ENCODE measurements at regions not wholly inside any gene's neighbourhood (a gene's known extent, or its start where the extent isn't known, plus 50 kb on each side); places are given as distances from the start of the nearest gene placed in this dataset.

DNA sequence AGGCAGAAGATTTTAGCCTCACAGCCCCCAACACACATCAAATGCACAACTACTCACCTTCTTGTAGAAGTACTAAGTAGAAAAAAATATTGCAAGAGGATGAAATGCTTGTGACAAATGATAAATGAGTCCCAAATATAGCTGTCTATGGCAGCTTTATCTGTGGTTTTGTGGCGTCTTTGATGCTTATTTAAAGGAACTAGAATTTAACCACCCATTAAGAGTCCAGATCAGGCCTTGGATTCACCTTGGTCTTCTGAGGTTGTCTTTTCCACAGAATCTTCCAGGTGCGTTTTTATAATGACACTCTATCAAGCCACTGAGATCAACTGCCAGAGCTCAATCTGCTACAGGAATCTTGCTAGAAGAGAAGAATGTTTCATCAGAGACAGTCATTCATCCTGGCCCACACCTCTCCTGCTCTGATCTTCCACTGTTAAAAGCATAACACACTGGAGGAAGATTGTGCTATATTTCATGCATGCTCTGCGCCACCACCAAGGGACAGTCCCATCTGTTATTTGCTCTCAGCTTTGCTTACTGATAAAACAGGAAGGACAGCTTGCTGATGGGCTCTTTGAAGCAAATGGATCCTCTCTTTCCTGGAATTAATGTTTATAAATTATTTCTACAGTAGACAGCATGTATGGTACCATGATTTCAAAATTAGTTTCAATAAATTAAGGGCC is 144.1 kb downstream of the SLC7A11 start:
- TF ChIP-seq TCF7L2 (IDR thresholded peaks at IDR 0.05; ENCODE audit: low read depth, low read length), result no peak
- TF ChIP-seq REST (IDR thresholded peaks at IDR 0.05; ENCODE audit: insufficient read depth in 1 of 2, low read depth in 2 of 2, low read length in 1 of 2), result no peak
- TF ChIP-seq SIN3A (IDR thresholded peaks at IDR 0.05; ENCODE audit: borderline replicate concordance, insufficient read depth, low read depth, low read length), result no peak
- no peak for TF ChIP-seq CTCF (IDR thresholded peaks at IDR 0.05)
- no peak for TF ChIP-seq POLR2AphosphoS5 (IDR thresholded peaks at IDR 0.05; ENCODE audit: low read depth, low read length)
- no peak overlapping the region for H3K27ac ChIP-seq (ENCODE audit: low read length)
- H3K4me1 ChIP-seq (ENCODE audit: control insufficient read depth, insufficient read depth, low read length), result no peaks in the 10 kb centered on the region
- no TSS peak for BruUV-seq (replicated peaks)
- no peaks in the 10 kb centered on the region for H3K36me3 ChIP-seq (ENCODE audit: control insufficient read depth, insufficient read depth, low read length)
- H3K9me3 ChIP-seq (ENCODE audit: control insufficient read depth, insufficient read depth, low read depth, low read length), result no peaks in the 10 kb centered on the region
- DNase-seq (ENCODE audit: low read depth, low spot score) (no peak), ATAC-seq (no peak)
- in situ Hi-C loops (cut with HindIII; ENCODE audit: low pct_unique_long_range_greater_than_20kb, low sequenced_read_pairs), result no loop called here
- POLR2A ChIA-PET, result no interaction called here
- no peak overlapping the region for H3K4me3 ChIP-seq (ENCODE audit: low read depth in 2 of 2, low read length in 2 of 2)
- H3K27me3 ChIP-seq (ENCODE audit: control insufficient read depth, insufficient read depth, low read length), result no peaks in the 10 kb centered on the region
- intact Hi-C loops (cut with micrococcal nuclease; ENCODE audit: unreplicated experiment), result loop anchor here (10.0 kb wide), 1 partner anchor 587 kb away; no protein-coding TSS in a partner anchor
- CTCF ChIA-PET, result no interaction called here

DNA sequence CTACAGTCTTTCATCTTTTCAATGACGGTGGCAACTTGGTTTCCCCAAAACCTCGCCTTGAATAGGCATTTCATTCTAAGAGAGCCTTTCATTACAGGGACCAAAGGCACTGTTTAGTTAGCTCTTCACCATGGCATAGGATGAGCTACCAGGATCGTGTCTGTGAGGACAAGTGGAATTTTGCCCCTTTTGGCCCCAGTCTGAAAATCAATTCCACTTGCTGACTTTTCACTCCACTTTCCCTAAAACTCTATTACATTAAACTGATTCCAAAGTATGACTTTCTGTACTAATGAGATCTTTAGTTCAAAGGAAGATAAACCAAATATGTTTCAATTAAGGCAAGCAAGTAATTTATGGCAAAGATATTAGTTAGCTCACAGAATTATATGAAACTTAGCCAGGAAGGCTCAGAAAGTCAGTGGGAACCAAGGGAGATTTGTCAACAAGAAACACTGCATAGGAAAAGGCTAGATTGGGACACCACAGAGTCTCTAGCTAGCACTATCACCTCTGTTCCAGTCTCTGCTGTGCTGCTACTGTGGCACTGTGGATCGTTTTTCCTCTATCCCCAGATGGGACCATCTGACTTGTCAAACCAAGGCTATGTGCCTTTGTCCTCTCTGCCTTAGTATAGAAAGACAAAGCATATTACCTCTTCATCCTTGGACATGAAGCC is 145.6 kb downstream of the SLC7A11 start:
- no peaks in the 10 kb centered on the region for H3K9me3 ChIP-seq (ENCODE audit: control insufficient read depth, insufficient read depth, low read depth, low read length)
- H3K27me3 ChIP-seq (ENCODE audit: control insufficient read depth, insufficient read depth, low read length), result no peaks in the 10 kb centered on the region
- H3K4me1 ChIP-seq (ENCODE audit: control insufficient read depth, insufficient read depth, low read length), result no peaks in the 10 kb centered on the region
- DNase-seq (ENCODE audit: low read depth, low spot score), result no peak
- intact Hi-C loops (cut with micrococcal nuclease; ENCODE audit: unreplicated experiment), result loop anchor here (10.0 kb wide), 1 partner anchor 588 kb away; no protein-coding TSS in a partner anchor
- TF ChIP-seq TCF7L2 (IDR thresholded peaks at IDR 0.05; ENCODE audit: low read depth, low read length) (no peak), CTCF (IDR thresholded peaks at IDR 0.05) (no peak)
- H3K27ac ChIP-seq (ENCODE audit: low read length), result no peak overlapping the region
- no peak for ATAC-seq
- BruUV-seq (replicated peaks), result no TSS peak
- POLR2A ChIA-PET, result no interaction called here
- in situ Hi-C loops (cut with HindIII; ENCODE audit: low pct_unique_long_range_greater_than_20kb, low sequenced_read_pairs), result no loop called here
- CTCF ChIA-PET, result interaction anchor here (0.6 kb wide), 1 partner anchor 823 kb away, joined by 6 read pairs; no protein-coding TSS in a partner anchor
- H3K4me3 ChIP-seq (ENCODE audit: low read depth in 2 of 2, low read length in 2 of 2), result no peak overlapping the region
- no peaks in the 10 kb centered on the region for H3K36me3 ChIP-seq (ENCODE audit: control insufficient read depth, insufficient read depth, low read length)

Measured in Panc1 (cell line).